ENCODE measurements at regions not wholly inside any gene's neighbourhood (a gene's known extent, or its start where the extent isn't known, plus 50 kb on each side); places are given as distances from the start of the nearest gene placed in this dataset.
A peak's percentile ranks its signal among the peaks of the same experiment; 100 is the strongest.

DNA sequence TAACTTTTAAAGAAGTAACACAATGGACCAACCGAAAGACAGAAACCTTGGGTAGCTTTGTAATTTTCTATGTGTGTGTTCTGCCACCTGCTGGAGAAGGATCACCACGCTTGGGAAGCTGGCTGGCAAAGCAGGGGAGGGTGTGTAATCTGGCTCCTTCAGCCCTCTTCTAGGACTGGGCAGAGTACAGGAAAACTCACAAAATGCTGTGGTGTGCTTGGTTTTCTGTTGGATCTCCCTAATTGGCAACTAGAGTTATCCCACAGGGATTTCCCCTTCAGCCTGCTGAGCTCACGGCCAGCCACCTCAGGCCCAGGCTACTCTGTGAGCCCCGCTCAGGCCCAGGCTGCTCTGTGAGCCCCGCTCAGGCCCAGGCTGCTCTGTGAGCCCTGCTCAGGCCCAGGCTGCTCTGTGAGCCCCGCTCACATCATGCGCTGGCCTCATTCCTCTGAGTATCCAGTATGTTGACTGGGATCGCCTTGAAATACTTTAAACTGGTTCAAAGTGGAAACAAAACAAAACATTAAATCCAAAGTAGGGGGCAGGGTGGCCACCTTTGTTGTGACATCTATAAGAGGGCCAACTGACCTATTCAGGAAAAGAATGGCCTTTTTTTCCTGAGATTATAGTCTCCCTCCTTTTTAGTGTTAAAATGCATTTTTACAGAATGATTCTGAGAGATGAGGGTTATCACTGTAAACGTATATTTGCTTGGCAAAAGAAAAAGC lies 52.0 kb upstream of the RNU6-8 start:
- TF ChIP-seq EP300 (IDR thresholded peaks at IDR 0.05): no peak
- TF ChIP-seq, protein P1, sequence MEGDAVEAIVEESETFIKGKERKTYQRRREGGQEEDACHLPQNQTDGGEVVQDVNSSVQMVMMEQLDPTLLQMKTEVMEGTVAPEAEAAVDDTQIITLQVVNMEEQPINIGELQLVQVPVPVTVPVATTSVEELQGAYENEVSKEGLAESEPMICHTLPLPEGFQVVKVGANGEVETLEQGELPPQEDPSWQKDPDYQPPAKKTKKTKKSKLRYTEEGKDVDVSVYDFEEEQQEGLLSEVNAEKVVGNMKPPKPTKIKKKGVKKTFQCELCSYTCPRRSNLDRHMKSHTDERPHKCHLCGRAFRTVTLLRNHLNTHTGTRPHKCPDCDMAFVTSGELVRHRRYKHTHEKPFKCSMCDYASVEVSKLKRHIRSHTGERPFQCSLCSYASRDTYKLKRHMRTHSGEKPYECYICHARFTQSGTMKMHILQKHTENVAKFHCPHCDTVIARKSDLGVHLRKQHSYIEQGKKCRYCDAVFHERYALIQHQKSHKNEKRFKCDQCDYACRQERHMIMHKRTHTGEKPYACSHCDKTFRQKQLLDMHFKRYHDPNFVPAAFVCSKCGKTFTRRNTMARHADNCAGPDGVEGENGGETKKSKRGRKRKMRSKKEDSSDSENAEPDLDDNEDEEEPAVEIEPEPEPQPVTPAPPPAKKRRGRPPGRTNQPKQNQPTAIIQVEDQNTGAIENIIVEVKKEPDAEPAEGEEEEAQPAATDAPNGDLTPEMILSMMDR (IDR thresholded peaks at IDR 0.05): peak; percentile 56 to 72

All from suprapubic skin (tissue), 3 donors.